ENCODE measurements at regions not wholly inside any gene's neighbourhood (a gene's known extent, or its start where the extent isn't known, plus 50 kb on each side); places are given as distances from the start of the nearest gene placed in this dataset.

DNA sequence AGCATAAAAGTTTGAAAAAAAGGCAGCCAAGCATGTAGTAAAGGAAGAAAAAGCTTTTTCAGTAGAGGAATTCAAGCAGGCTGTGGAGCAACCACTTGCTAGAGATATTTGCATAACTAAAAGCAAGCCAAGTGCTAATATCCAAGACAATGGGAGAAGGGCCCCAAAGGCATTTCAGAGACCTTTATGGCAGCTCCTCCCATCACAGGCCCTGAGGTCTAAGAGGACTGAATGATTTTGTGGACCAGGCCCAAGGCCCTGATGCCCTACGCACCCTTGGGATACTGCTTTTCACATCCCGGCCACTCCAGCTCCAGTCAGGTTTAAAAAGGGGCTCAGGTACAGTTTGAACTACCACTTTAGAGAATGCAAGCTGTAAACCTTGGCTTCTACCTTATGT is 261.7 kb upstream of the SEMA3C start:
- Histone ChIP-seq H4K8ac (ENCODE audit: low read depth, low read length) (no peak overlapping the region), H3K14ac (ENCODE audit: low read length) (no peak overlapping the region), H2AK5ac (ENCODE audit: low read depth, low read length) (no peak overlapping the region), H2AFZ (ENCODE audit: low read length) (no peak overlapping the region), H3K9ac (ENCODE audit: low read depth, low read length, poor library complexity) (no peak overlapping the region), H3K4me1 (ENCODE audit: control insufficient read depth in 2 of 2, insufficient read depth in 1 of 2, low read depth in 1 of 2, low read length in 2 of 2) (peaks cover 0 to 4% of the 10 kb centered on the region in 2 donors), H2BK5ac (ENCODE audit: low read length) (no peak overlapping the region), H3K4me3 (ENCODE audit: low read length in 2 of 2) (no peak overlapping the region), H2BK15ac (ENCODE audit: low read length) (no peak overlapping the region), H3K79me1 (ENCODE audit: low read depth, low read length) (no peaks in the 10 kb centered on the region), H3K27me3 (ENCODE audit: control insufficient read depth in 3 of 3, insufficient read depth in 3 of 3, low read depth in 1 of 3, low read length in 3 of 3) (no peaks in the 10 kb centered on the region), H3K9me3 (replicated peaks in 1 of 2; ENCODE audit: control insufficient read depth in 2 of 2, insufficient read depth in 1 of 2, low read depth in 1 of 2, low read length in 2 of 2) (peaks cover 0 to 21% of the 10 kb centered on the region in 2 donors), H2BK120ac (ENCODE audit: low read depth, low read length) (no peak overlapping the region), H3K18ac (ENCODE audit: low read length) (no peak overlapping the region), H3K36me3 (replicated peaks in 1 of 2; ENCODE audit: control insufficient read depth in 2 of 2, insufficient read depth in 2 of 2, low read length in 2 of 2) (no peaks in the 10 kb centered on the region), H2BK12ac (ENCODE audit: low read length) (no peak overlapping the region), H3K27ac (replicated peaks; ENCODE audit: low read length) (no peak overlapping the region), H3K4me2 (ENCODE audit: insufficient read depth, low read length, poor library complexity, severe bottlenecking) (no peak overlapping the region), H3K23ac (ENCODE audit: low read depth, low read length, poor library complexity) (no peak overlapping the region), H3K4ac (ENCODE audit: low read length) (no peak overlapping the region), H4K91ac (ENCODE audit: low read depth, low read length, poor library complexity) (no peak overlapping the region)
- no CpG with 5 or more reads among the region's 2 CpGs for WGBS, 2 donors (ENCODE audit: extremely low coverage in 2 of 2, insufficient read length in 2 of 2, insufficient replicate concordance in 1 of 2)
- no peak for DNase-seq (ENCODE audit: low spot score)

DNA sequence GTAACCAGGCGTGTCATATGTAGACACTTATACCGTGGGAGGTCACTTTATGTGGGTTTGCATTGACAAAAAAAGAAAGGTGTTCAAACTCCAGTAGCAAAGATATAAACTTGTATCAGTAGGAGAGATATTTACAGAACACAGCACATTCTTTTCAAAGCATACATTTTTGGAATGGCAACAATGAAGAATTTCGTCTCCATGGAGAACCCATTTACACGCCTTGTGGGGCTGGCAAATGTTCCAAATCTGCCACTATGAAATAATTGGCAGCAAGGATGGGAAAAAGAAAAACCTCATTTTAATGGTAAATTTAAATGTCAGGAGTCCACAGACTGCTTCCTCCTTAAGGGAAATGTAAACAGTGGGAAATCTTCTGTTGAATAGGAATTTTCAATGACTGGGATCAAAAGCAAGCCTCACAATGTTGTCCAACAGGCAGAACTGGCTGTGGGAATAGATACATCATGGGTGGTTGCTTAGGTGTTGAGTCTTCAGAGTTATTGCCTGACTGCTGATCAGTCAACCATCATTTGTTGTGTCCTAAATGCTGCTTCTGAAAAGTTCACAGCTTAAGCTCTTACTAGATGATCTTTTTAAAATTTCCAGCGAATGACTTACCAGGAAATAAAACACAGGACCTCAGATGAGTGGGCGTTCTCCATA is 256.6 kb upstream of the SEMA3C start:
- no peaks in the 10 kb centered on the region for H3K79me1 ChIP-seq (ENCODE audit: low read depth, low read length)
- H3K23ac ChIP-seq (ENCODE audit: low read depth, low read length, poor library complexity), result no peak overlapping the region
- H2BK15ac ChIP-seq (ENCODE audit: low read length), result no peak overlapping the region
- DNase-seq (ENCODE audit: low spot score), result no peak
- peaks cover 2 to 20% of the 10 kb centered on the region in 2 donors for H3K4me1 ChIP-seq (ENCODE audit: control insufficient read depth in 2 of 2, insufficient read depth in 1 of 2, low read depth in 1 of 2, low read length in 2 of 2)
- WGBS, 2 donors (ENCODE audit: extremely low coverage in 2 of 2, insufficient read length in 2 of 2, insufficient replicate concordance in 1 of 2), result no CpG with 5 or more reads among the region's 6 CpGs
- no peak overlapping the region for H3K4me2 ChIP-seq (ENCODE audit: insufficient read depth, low read length, poor library complexity, severe bottlenecking)
- no peaks in the 10 kb centered on the region for H3K36me3 ChIP-seq (replicated peaks in 1 of 2; ENCODE audit: control insufficient read depth in 2 of 2, insufficient read depth in 2 of 2, low read length in 2 of 2)
- H2BK5ac ChIP-seq (ENCODE audit: low read length), result no peak overlapping the region
- H3K4ac ChIP-seq (ENCODE audit: low read length), result no peak overlapping the region
- H4K91ac ChIP-seq (ENCODE audit: low read depth, low read length, poor library complexity), result no peak overlapping the region
- no peak overlapping the region for H2BK12ac ChIP-seq (ENCODE audit: low read length)
- no peak overlapping the region for H3K18ac ChIP-seq (ENCODE audit: low read length)
- no peak overlapping the region for H2BK120ac ChIP-seq (ENCODE audit: low read depth, low read length)
- H3K9ac ChIP-seq (ENCODE audit: low read depth, low read length, poor library complexity), result no peak overlapping the region
- peaks cover 0 to 10% of the 10 kb centered on the region in 2 donors for H3K9me3 ChIP-seq (replicated peaks in 1 of 2; ENCODE audit: control insufficient read depth in 2 of 2, insufficient read depth in 1 of 2, low read depth in 1 of 2, low read length in 2 of 2)
- H4K8ac ChIP-seq (ENCODE audit: low read depth, low read length), result no peak overlapping the region
- H3K27ac ChIP-seq (replicated peaks; ENCODE audit: low read length), result no peak overlapping the region
- no peak overlapping the region for H3K4me3 ChIP-seq (ENCODE audit: low read length in 2 of 2)
- no peak overlapping the region for H2AK5ac ChIP-seq (ENCODE audit: low read depth, low read length)
- no peak overlapping the region for H2AFZ ChIP-seq (ENCODE audit: low read length)
- H3K27me3 ChIP-seq (ENCODE audit: control insufficient read depth in 3 of 3, insufficient read depth in 3 of 3, low read depth in 1 of 3, low read length in 3 of 3), result no peaks in the 10 kb centered on the region
- H3K14ac ChIP-seq (ENCODE audit: low read length), result no peak overlapping the region

DNA sequence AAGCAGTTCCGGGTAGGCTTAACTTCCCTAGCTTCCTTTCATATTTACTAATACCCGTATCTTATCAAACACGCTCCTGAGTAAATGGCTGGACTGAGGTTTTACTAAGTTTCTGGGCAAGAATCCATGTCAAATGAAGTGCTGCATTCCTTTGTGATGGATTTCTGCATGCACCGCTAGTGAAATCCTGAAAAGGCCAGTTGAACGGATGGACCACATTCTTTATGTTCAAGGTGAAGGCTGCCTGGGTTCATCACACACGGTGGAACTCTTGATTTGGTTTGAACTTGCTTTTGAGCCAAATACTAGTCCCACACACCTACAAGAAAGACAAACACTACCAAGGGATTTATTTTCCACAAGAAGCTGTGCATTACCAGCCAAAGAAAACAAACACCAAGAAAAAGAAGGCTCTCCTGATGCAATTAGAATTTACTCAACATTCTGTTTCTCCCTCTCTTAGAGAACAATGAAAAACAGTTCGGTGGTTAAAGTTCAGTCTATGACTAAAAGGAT is 255.0 kb upstream of the SEMA3C start:
- no peak overlapping the region for H3K18ac ChIP-seq (ENCODE audit: low read length)
- H3K79me1 ChIP-seq (ENCODE audit: low read depth, low read length), result no peaks in the 10 kb centered on the region
- H3K14ac ChIP-seq (ENCODE audit: low read length), result no peak overlapping the region
- H4K91ac ChIP-seq (ENCODE audit: low read depth, low read length, poor library complexity), result no peak overlapping the region
- H3K4me1 ChIP-seq (ENCODE audit: control insufficient read depth in 2 of 2, insufficient read depth in 1 of 2, low read depth in 1 of 2, low read length in 2 of 2), result peaks cover 2 to 20% of the 10 kb centered on the region in 2 donors
- H2AFZ ChIP-seq (ENCODE audit: low read length), result no peak overlapping the region
- no peaks in the 10 kb centered on the region for H3K9me3 ChIP-seq (replicated peaks in 1 of 2; ENCODE audit: control insufficient read depth in 2 of 2, insufficient read depth in 1 of 2, low read depth in 1 of 2, low read length in 2 of 2)
- H3K27ac ChIP-seq (replicated peaks; ENCODE audit: low read length), result no peak overlapping the region
- no peak overlapping the region for H2AK5ac ChIP-seq (ENCODE audit: low read depth, low read length)
- H3K4ac ChIP-seq (ENCODE audit: low read length), result no peak overlapping the region
- no peak overlapping the region for H2BK5ac ChIP-seq (ENCODE audit: low read length)
- no peak overlapping the region for H3K9ac ChIP-seq (ENCODE audit: low read depth, low read length, poor library complexity)
- no peak overlapping the region for H4K8ac ChIP-seq (ENCODE audit: low read depth, low read length)
- H2BK15ac ChIP-seq (ENCODE audit: low read length), result no peak overlapping the region
- DNase-seq (ENCODE audit: low spot score), result no peak
- no peak overlapping the region for H3K23ac ChIP-seq (ENCODE audit: low read depth, low read length, poor library complexity)
- H3K4me2 ChIP-seq (ENCODE audit: insufficient read depth, low read length, poor library complexity, severe bottlenecking), result no peak overlapping the region
- H2BK120ac ChIP-seq (ENCODE audit: low read depth, low read length), result no peak overlapping the region
- no peaks in the 10 kb centered on the region for H3K27me3 ChIP-seq (ENCODE audit: control insufficient read depth in 3 of 3, insufficient read depth in 3 of 3, low read depth in 1 of 3, low read length in 3 of 3)
- H2BK12ac ChIP-seq (ENCODE audit: low read length), result no peak overlapping the region
- no peak overlapping the region for H3K4me3 ChIP-seq (ENCODE audit: low read length in 2 of 2)
- H3K36me3 ChIP-seq (replicated peaks in 1 of 2; ENCODE audit: control insufficient read depth in 2 of 2, insufficient read depth in 2 of 2, low read length in 2 of 2), result no peaks in the 10 kb centered on the region
- no CpG with 5 or more reads among the region's 7 CpGs for WGBS, 2 donors (ENCODE audit: extremely low coverage in 2 of 2, insufficient read length in 2 of 2, insufficient replicate concordance in 1 of 2)

DNA sequence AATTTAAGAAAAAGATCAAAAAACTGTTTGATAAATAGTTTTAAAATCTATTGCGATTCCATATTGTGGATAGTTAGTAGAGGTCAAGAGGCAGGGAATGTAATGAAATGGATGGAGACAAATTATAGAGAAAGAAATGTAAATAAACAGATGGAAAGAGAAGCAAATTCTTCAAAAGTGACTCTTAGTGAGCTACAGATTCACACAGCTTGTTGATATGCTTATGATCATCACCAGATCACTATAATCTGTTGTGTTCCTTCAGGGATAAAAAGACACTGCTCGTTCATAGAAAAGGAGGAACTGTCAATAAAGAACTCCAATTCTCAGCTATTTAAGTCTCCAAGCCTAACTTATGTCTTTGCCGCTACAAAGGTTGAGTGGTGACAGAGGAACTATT is 251.4 kb upstream of the SEMA3C start:
- no peak overlapping the region for H2BK5ac ChIP-seq (ENCODE audit: low read length)
- H3K36me3 ChIP-seq (replicated peaks in 1 of 2; ENCODE audit: control insufficient read depth in 2 of 2, insufficient read depth in 2 of 2, low read length in 2 of 2), result no peaks in the 10 kb centered on the region
- H3K27me3 ChIP-seq (ENCODE audit: control insufficient read depth in 3 of 3, insufficient read depth in 3 of 3, low read depth in 1 of 3, low read length in 3 of 3), result no peaks in the 10 kb centered on the region
- no peak overlapping the region for H3K4me2 ChIP-seq (ENCODE audit: insufficient read depth, low read length, poor library complexity, severe bottlenecking)
- H3K18ac ChIP-seq (ENCODE audit: low read length), result no peak overlapping the region
- no peak overlapping the region for H3K9ac ChIP-seq (ENCODE audit: low read depth, low read length, poor library complexity)
- H3K4ac ChIP-seq (ENCODE audit: low read length), result no peak overlapping the region
- WGBS, 2 donors (ENCODE audit: extremely low coverage in 2 of 2, insufficient read length in 2 of 2, insufficient replicate concordance in 1 of 2), result no CpG with 5 or more reads among the region's 3 CpGs
- H2AK5ac ChIP-seq (ENCODE audit: low read depth, low read length), result no peak overlapping the region
- H2BK12ac ChIP-seq (ENCODE audit: low read length), result no peak overlapping the region
- no peak overlapping the region for H3K4me3 ChIP-seq (ENCODE audit: low read length in 2 of 2)
- no peak overlapping the region for H2AFZ ChIP-seq (ENCODE audit: low read length)
- H3K27ac ChIP-seq (replicated peaks; ENCODE audit: low read length), result no peak overlapping the region
- no peak overlapping the region for H2BK15ac ChIP-seq (ENCODE audit: low read length)
- no peak overlapping the region for H3K14ac ChIP-seq (ENCODE audit: low read length)
- DNase-seq (ENCODE audit: low spot score), result no peak
- no peak overlapping the region for H2BK120ac ChIP-seq (ENCODE audit: low read depth, low read length)
- no peak overlapping the region for H4K91ac ChIP-seq (ENCODE audit: low read depth, low read length, poor library complexity)
- H3K4me1 ChIP-seq (ENCODE audit: control insufficient read depth in 2 of 2, insufficient read depth in 1 of 2, low read depth in 1 of 2, low read length in 2 of 2), result peaks cover 2 to 14% of the 10 kb centered on the region in 2 donors
- no peak overlapping the region for H3K23ac ChIP-seq (ENCODE audit: low read depth, low read length, poor library complexity)
- no peaks in the 10 kb centered on the region for H3K9me3 ChIP-seq (replicated peaks in 1 of 2; ENCODE audit: control insufficient read depth in 2 of 2, insufficient read depth in 1 of 2, low read depth in 1 of 2, low read length in 2 of 2)
- H4K8ac ChIP-seq (ENCODE audit: low read depth, low read length), result no peak overlapping the region
- no peaks in the 10 kb centered on the region for H3K79me1 ChIP-seq (ENCODE audit: low read depth, low read length)

All from neuronal stem cell (in vitro differentiated cells).